Mucosa of descending colon (tissue), 3 donors: ENCODE measurements at regions not wholly inside any gene's neighbourhood (a gene's known extent, or its start where the extent isn't known, plus 50 kb on each side); places are given as distances from the start of the nearest gene placed in this dataset.
A peak's percentile ranks its signal among the peaks of the same experiment; 100 is the strongest.

Source experiments
- ATAC-seq: fragments of 200-7000 bp; cut with Tn5 transposase; one replicate; pipeline ENCODE4 v1.9.1; 2020; ENCODE audit warnings: mild to moderate bottlenecking, moderate library complexity
- DNase-seq, 3 donors: peaks; one replicate each; pipeline ENCODE4 v3.0.0-alpha.2; 2020
- H3K36me3 ChIP-seq: fragments of 200-600 bp; one replicate; pipeline ENCODE4 v1.8.0; 2021; ENCODE audit warnings: low read depth, mild to moderate bottlenecking
- H3K4me1 ChIP-seq: fragments of 200-600 bp; one replicate; pipeline ENCODE4 v1.8.0; 2021; ENCODE audit warnings: low read depth, mild to moderate bottlenecking
- H3K4me3 ChIP-seq: fragments of 200-600 bp; one replicate; pipeline ENCODE4 v1.8.0; 2021; ENCODE audit warnings: mild to moderate bottlenecking
- H3K9me3 ChIP-seq: fragments of 200-600 bp; one replicate; pipeline ENCODE4 v1.8.0; 2021; ENCODE audit warnings: mild to moderate bottlenecking
- intact Hi-C, 2 donors: fragments of 100-400 bp; cut with DNase I in 1 of 2; cut with micrococcal nuclease in 1 of 2; formaldehyde crosslinking; loops; one replicate each; pipeline versions ENCODE4 v1.11.0 to v1.11.1; 2022; cut with DNase I, micrococcal nuclease
- TF ChIP-seq, protein P1 (sequence below): fragments of 200-600 bp; IDR thresholded peaks from one replicate; pipeline ENCODE4 v1.8.0; 2022; ENCODE audit warnings: antibody characterized with exemption, mild to moderate bottlenecking
- donor health status: DM: no; HTN: no; CAD: no; lungs with moderate emphysema.
- donor health status: DM: no; HTN: no; CAD: no.
- donor health status: DM: no; HTN: yes; CAD: no.

DNA sequence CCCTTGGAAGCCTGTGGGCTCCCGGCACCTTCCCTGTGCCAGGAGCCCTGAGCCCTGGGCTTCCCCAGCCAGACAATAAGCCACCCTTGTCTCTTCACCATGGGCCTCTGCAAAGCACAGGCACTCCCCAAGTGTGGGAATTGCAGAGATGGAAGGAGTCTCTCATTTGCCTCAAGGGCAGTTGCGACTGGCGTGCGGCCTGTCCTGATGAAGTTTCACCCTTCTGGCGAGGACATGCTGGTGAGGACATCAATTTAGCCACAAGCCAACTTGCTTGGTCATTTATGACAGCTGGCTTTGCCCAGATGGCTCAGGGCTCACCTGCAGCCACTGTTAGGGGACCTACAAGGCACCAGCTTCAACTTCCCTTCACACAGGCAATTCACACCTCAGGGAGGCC, 180.2 kb downstream of the ANAPC1 start:
- no peak for ATAC-seq

DNA sequence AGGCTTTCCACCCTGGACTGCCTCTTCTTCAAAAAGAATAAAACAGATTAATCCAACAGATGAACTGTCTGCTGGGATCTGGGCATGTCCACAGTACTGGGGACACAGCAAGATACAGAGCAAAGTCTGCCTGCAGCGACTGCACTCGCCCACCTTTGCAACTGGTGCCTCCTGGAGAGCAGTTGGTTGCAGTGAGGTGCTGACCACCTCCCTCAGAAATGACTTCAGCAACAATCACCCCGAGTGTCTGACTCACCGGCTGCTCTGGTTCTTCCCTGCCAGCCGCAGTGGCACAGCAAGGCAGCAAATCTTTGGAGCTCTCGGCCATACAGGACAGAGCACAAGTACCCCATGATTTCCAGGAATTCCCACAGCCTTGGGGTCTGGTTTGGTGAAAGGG, 179.7 kb downstream of the ANAPC1 start:
- DNase-seq (no peak), ATAC-seq (no peak)
- intact Hi-C loops = no loop called here
- no peaks in the 10 kb centered on the region for H3K9me3 ChIP-seq
- TF ChIP-seq, protein P1, sequence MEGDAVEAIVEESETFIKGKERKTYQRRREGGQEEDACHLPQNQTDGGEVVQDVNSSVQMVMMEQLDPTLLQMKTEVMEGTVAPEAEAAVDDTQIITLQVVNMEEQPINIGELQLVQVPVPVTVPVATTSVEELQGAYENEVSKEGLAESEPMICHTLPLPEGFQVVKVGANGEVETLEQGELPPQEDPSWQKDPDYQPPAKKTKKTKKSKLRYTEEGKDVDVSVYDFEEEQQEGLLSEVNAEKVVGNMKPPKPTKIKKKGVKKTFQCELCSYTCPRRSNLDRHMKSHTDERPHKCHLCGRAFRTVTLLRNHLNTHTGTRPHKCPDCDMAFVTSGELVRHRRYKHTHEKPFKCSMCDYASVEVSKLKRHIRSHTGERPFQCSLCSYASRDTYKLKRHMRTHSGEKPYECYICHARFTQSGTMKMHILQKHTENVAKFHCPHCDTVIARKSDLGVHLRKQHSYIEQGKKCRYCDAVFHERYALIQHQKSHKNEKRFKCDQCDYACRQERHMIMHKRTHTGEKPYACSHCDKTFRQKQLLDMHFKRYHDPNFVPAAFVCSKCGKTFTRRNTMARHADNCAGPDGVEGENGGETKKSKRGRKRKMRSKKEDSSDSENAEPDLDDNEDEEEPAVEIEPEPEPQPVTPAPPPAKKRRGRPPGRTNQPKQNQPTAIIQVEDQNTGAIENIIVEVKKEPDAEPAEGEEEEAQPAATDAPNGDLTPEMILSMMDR = no peak
- no peaks in the 10 kb centered on the region for H3K36me3 ChIP-seq
- H3K4me3 ChIP-seq = no peak overlapping the region
- H3K4me1 ChIP-seq = peaks cover 10% of the 10 kb centered on the region

More for the DNA sequence above, 180.2 kb downstream of the ANAPC1 start:
- H3K9me3 ChIP-seq = no peaks in the 10 kb centered on the region
- TF ChIP-seq, protein P1 = no peak
- peaks cover 11% of the 10 kb centered on the region for H3K4me1 ChIP-seq
- H3K4me3 ChIP-seq = no peak overlapping the region
- intact Hi-C loops = no loop called here
- DNase-seq = no peak
- no peaks in the 10 kb centered on the region for H3K36me3 ChIP-seq

DNA sequence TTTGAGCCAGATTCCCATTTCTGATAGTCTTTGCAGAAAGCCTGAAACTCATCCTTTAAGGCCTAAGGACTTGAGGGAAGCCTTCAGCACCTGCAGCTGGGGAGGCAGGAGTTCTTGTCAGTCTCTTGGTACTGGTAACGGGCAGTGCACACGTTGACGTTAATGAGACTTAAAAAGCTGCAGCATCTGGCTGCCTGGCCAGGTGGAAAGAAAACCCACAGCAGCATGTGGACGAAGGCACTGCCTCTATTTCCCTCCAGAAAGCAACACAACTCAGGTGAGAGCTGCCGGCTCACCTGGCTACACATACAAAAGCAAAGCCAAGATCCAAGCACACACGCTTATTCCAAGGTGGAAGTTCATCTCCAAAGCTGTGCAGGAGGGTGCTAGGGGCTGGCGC, 178.8 kb downstream of the ANAPC1 start:
- ATAC-seq (no peak), DNase-seq (no peak)
- H3K4me1 ChIP-seq = peaks cover 4% of the 10 kb centered on the region
- intact Hi-C loops = no loop called here
- no peaks in the 10 kb centered on the region for H3K36me3 ChIP-seq
- no peaks in the 10 kb centered on the region for H3K9me3 ChIP-seq
- TF ChIP-seq, protein P1 = no peak
- no peak overlapping the region for H3K4me3 ChIP-seq

DNA sequence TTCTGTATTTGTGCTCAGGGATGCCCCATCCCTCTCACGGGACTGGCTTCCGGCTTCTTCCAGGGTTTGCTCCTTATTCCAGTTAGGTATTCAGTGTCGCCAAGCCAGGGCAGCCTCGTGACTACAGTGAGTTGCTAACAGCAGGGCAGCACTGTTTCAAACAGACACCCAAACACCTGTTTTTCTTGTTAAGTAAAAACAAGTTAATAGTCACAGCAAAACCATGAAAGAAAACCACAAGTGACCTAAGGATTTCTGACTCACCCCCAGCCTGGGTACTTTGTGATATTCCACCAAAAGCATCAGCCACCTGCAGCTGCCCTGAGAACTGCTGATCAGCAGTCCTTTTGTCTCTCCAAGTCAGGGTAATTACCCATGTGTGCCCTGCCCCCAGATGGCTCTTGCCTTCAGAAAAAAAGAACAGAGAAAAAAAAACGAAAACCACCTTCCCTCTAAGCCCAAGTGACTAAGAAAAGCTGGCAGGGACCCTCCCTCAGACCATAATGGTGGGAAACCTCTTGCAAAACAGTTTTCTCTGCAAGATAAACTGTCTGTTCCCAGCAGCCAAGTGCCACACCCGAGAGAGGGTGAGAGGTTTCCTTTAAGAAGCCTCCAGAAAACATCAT, 178.2 kb downstream of the ANAPC1 start:
- intact Hi-C loops = no loop called here
- DNase-seq = no peak
- peak; percentile 57 for ATAC-seq
- Histone ChIP-seq H3K4me3 (no peak overlapping the region), H3K9me3 (no peaks in the 10 kb centered on the region), H3K4me1 (peaks cover 4% of the 10 kb centered on the region), H3K36me3 (no peaks in the 10 kb centered on the region)
- TF ChIP-seq, protein P1 = no peak

DNA sequence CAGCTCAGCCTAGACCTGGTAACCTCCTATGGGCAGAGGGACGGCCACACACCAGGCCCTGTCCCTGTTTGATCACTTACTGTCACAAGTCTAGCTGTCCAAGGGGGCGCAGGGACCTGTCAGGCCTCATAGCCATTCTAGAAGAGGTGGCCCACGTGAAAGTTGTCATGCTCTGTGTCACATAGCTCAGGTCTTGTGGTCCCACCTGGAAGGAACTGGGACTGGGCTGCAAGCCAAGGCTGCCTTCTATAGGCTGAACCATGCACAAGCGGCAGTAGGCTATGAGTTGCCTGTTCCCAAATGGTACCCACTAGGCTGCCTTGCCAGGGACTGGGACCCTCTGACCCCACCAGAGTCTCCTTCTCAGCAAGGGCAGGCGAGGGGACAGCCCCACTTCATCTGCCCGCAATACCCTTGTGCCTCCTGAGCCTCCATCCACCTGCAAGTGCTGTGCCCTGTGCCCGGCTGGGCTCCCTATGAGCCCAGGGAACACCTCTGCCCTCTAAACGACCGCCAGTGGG, 177.5 kb downstream of the ANAPC1 start:
- DNase-seq = no peak
- Histone ChIP-seq H3K9me3 (no peaks in the 10 kb centered on the region), H3K4me1 (peaks cover 4% of the 10 kb centered on the region), H3K4me3 (no peak overlapping the region), H3K36me3 (no peaks in the 10 kb centered on the region)
- intact Hi-C loops = no loop called here
- ATAC-seq = no peak
- TF ChIP-seq, protein P1 = no peak
